Prostate gland (tissue), 2 donors: ENCODE measurements at regions not wholly inside any gene's neighbourhood (a gene's known extent, or its start where the extent isn't known, plus 50 kb on each side); places are given as distances from the start of the nearest gene placed in this dataset.

Experiments used
- DNase-seq: peaks from one replicate; pipeline ENCODE4 v3.0.0-alpha.2; 2019; ENCODE audit warnings: low spot score
- H3K27ac ChIP-seq, 2 donors: fragments of 200-600 bp; sonication (generic); 2 replicates each; pipeline ENCODE4 v1.5.1; 2017 to 2019
- H3K27me3 ChIP-seq: fragments of 200-600 bp; sonication (generic); replicated peaks from 2 replicates; pipeline ENCODE4 v1.5.1; 2019; ENCODE audit not compliant: insufficient read depth
- H3K36me3 ChIP-seq, 2 donors: fragments of 200-600 bp; sonication (generic); 1 replicate in 1 of 2; 2 replicates in 1 of 2; pipeline versions ENCODE4 v1.5.1 to v1.8.1; 2017 to 2019
- H3K4me1 ChIP-seq: fragments of 200-600 bp; sonication (generic); replicated peaks from 2 replicates; pipeline ENCODE4 v1.5.1; 2019
- H3K4me3 ChIP-seq, 2 donors: fragments of 200-600 bp; sonication (generic); 2 replicates each; pipeline ENCODE4 v1.5.1; 2017 to 2019
- H3K9me3 ChIP-seq: fragments of 200-600 bp; sonication (generic); 2 replicates; pipeline ENCODE4 v1.5.1; 2017
- POLR2A ChIP-seq: fragments of 450-650 bp; IDR thresholded peaks from one replicate; pipeline ENCODE4 v1.6.1; 2016; ENCODE audit warnings: antibody characterized with exemption, mild to moderate bottlenecking
- POLR2AphosphoS5 ChIP-seq: sonication (generic); formaldehyde crosslinking; IDR thresholded peaks from one replicate; pipeline ENCODE4 v1.6.1; 2017; ENCODE audit warnings: antibody characterized with exemption
- WGBS: methylation state at CpG from one replicate; pipeline ENCODE4 v1.1.5; 2018; 5-methylcytosine and 5-hydroxymethylcytosine counted together
- intact Hi-C: fragments of 100-400 bp; cut with DNase I; formaldehyde crosslinking; loops from one replicate; pipeline ENCODE4 v1.14.2; 2022
- TF ChIP-seq, protein P1 (sequence below), 4 experiments: fragments of 200-600 bp in 2 of 4; fragments of 450-650 bp in 2 of 4; sonication (generic) in 2 of 4; IDR thresholded peaks; 1 replicate in 3 of 4; 2 replicates in 1 of 4; pipeline ENCODE4 v1.5.1; 2016 to 2019; ENCODE audit warnings: antibody characterized with exemption in 4 of 4, mild to moderate bottlenecking in 2 of 4, moderate library complexity in 2 of 4

DNA sequence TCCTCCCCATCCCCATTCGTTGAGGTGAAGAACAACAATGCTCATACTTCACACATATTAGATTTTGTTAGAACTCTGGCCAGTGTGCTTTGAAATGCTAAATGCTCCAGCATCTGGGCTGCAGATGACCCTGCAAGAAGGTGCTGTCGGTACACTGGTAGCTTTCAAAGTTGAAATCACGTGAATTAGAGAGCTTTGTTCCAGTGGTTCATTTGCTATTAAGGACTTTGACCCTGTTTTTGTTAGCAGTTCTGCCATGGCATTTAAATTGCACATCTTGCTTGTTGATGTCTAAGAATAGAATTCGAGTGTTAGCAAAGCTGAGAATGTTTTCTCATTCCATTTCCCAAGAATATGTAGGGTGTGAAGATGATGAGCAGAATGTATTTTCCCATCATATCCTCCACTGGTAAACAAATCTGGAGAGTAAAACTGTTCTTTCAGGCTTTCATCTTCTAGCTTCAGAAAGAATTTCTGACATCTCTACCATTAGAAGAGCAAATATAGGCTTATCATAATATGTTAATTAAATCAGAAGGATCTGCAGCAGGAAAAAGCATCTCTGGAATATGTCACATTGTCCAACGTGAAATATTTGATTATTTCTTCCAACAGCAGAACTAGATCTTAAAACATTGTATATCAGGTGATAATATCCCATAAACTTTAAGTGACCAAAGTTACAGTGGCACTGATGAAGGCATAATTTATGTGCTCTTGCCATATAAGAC lies 98.8 kb upstream of the PDE3A start:
- no peaks in the 10 kb centered on the region for H3K27me3 ChIP-seq
- no peaks in the 10 kb centered on the region for H3K4me1 ChIP-seq
- H3K36me3 ChIP-seq: no peaks in the 10 kb centered on the region
- 53% methylated on average over 5 of the region's 5 CpGs for WGBS
- H3K4me3 ChIP-seq: no peak overlapping the region
- DNase-seq: no peak
- H3K27ac ChIP-seq: no peak overlapping the region
- intact Hi-C loops: loop anchor here (5.0 to 10.0 kb wide), 4 partner anchors 57 to 515 kb away; no protein-coding TSS in a partner anchor
- TF ChIP-seq, protein P1, sequence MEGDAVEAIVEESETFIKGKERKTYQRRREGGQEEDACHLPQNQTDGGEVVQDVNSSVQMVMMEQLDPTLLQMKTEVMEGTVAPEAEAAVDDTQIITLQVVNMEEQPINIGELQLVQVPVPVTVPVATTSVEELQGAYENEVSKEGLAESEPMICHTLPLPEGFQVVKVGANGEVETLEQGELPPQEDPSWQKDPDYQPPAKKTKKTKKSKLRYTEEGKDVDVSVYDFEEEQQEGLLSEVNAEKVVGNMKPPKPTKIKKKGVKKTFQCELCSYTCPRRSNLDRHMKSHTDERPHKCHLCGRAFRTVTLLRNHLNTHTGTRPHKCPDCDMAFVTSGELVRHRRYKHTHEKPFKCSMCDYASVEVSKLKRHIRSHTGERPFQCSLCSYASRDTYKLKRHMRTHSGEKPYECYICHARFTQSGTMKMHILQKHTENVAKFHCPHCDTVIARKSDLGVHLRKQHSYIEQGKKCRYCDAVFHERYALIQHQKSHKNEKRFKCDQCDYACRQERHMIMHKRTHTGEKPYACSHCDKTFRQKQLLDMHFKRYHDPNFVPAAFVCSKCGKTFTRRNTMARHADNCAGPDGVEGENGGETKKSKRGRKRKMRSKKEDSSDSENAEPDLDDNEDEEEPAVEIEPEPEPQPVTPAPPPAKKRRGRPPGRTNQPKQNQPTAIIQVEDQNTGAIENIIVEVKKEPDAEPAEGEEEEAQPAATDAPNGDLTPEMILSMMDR (IDR thresholded peaks at IDR 0.05): no peak
- TF ChIP-seq POLR2AphosphoS5 (no peak), POLR2A (no peak)
- H3K9me3 ChIP-seq: no peaks in the 10 kb centered on the region

DNA sequence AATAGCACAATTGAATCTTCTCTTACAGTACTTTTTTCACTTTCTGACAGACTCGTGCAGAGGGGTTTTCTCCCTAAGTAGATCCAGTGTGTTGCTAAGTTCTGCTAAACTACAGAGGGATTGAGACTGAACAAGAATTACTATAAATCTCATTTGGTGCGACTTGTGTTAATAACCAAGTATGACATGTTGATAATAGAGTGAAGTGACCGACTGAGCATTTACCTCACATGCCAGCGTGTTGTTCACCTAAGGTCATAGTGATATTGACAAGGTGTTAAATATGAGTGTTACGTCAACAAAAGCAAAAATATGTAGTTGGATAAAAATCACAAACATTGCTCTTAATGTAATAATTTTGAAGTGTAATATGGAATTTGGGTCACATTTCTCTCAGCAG lies 97.8 kb upstream of the PDE3A start:
- DNase-seq: no peak
- Histone ChIP-seq H3K27me3 (no peaks in the 10 kb centered on the region), H3K9me3 (no peaks in the 10 kb centered on the region), H3K4me1 (no peaks in the 10 kb centered on the region), H3K4me3 (no peak overlapping the region), H3K27ac (no peak overlapping the region), H3K36me3 (no peaks in the 10 kb centered on the region)
- intact Hi-C loops: loop anchor here (5.0 to 10.0 kb wide), 3 partner anchors 58 to 516 kb away; no protein-coding TSS in a partner anchor
- TF ChIP-seq, protein P1 (IDR thresholded peaks at IDR 0.05): no peak
- WGBS: 68% methylated on average over 5 of the region's 5 CpGs

DNA sequence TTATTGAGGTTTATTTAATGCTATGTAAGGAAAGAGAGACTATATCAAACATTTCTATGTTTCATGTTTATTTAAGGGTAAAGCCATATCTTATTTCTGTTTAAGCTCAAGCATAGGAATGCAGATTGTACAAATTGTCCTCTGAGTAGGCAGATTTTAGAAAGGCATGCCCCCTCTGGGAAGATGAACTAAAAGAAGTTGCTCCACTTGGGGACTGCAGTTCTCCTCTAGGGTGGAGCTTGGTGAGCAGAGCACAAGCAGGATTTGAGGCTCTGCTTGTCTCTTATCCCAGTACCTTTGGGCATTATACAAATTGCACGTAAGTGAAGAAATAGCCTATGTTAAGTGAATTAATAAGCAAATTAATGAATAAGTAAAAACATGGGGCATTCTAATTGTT lies 96.2 kb upstream of the PDE3A start:
- no peak overlapping the region for H3K4me3 ChIP-seq
- H3K36me3 ChIP-seq: no peaks in the 10 kb centered on the region
- no peaks in the 10 kb centered on the region for H3K4me1 ChIP-seq
- H3K27ac ChIP-seq: no peak overlapping the region
- H3K9me3 ChIP-seq: no peaks in the 10 kb centered on the region
- WGBS: 91% methylated on average over 1 of the region's 1 CpG
- intact Hi-C loops: loop anchor here (2.0 to 10.0 kb wide), 4 partner anchors 60 to 517 kb away; partner anchors contain the start of gene PDE3A
- H3K27me3 ChIP-seq: no peaks in the 10 kb centered on the region
- TF ChIP-seq POLR2AphosphoS5 (no peak), POLR2A (no peak)
- TF ChIP-seq, protein P1 (IDR thresholded peaks at IDR 0.05): no peak
- no peak for DNase-seq

DNA sequence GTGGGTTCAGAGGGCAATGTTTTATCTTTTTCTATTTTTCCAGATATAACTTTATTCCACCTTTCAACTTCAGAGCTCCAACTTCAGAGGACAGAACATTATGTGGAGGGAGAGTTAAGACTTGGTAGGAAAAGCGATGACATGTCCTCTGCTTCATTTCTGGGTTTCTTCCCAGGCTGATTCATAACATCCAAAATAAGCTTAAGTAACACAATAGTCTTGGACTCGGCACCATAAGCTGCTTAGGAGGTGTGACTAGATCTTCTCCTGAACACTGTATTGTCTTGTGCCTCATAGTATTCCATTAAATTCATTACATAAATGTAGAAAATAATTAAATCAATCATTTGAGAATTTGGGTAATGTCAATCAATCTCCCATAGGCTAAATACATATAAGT lies 95.5 kb upstream of the PDE3A start:
- no peak for DNase-seq
- TF ChIP-seq POLR2AphosphoS5 (no peak), POLR2A (no peak)
- TF ChIP-seq, protein P1 (IDR thresholded peaks at IDR 0.05): no peak
- intact Hi-C loops: loop anchor here (2.0 to 10.0 kb wide), 4 partner anchors 60 to 518 kb away; partner anchors contain the start of gene PDE3A
- Histone ChIP-seq H3K27ac (no peak overlapping the region), H3K4me1 (no peaks in the 10 kb centered on the region), H3K27me3 (no peaks in the 10 kb centered on the region), H3K9me3 (no peaks in the 10 kb centered on the region), H3K36me3 (no peaks in the 10 kb centered on the region), H3K4me3 (no peak overlapping the region)
- WGBS: 65% methylated on average over 2 of the region's 2 CpGs

DNA sequence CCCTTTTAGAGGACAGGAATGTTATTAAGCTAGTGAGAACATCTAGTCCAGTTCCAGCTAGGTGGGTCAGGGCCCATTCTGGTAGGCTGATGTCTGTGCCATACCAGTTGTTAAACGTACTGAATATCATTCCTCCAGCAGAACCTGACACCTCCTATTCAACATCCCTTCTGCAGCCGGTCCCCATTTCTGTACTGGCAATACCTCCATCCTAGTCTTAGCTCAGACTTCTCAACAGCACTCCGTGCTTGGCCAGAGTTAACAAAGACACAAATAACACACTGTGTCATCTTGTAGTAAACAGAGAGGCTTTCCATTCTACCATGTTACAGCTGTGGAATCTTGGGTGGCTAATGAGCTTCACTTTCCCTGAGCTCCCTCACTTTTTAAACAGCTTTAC lies 94.3 kb upstream of the PDE3A start:
- Histone ChIP-seq H3K27ac (no peak overlapping the region), H3K4me3 (no peak overlapping the region), H3K27me3 (no peaks in the 10 kb centered on the region), H3K36me3 (no peaks in the 10 kb centered on the region), H3K9me3 (no peaks in the 10 kb centered on the region), H3K4me1 (no peaks in the 10 kb centered on the region)
- intact Hi-C loops: loop anchor here (5.0 to 10.0 kb wide), 3 partner anchors 62 to 519 kb away; no protein-coding TSS in a partner anchor
- no peak for DNase-seq
- TF ChIP-seq, protein P1 (IDR thresholded peaks at IDR 0.05): no peak
- TF ChIP-seq POLR2A (no peak), POLR2AphosphoS5 (no peak)
- WGBS: 54% methylated on average over 3 of the region's 3 CpGs
